DMS 273 (cell line): ENCODE measurements at regions not wholly inside any gene's neighbourhood (a gene's known extent, or its start where the extent isn't known, plus 50 kb on each side); places are given as distances from the start of the nearest gene placed in this dataset.

Experiments used
- DNase-seq: peaks from one replicate; lab custom pipeline; 2025; ENCODE audit not compliant: unreplicated experiment; lab: John Stamatoyannopoulos, UW

- DNase-seq = no peak
Measured at GRCh38 chr9:107650321-107650720, 160.8 kb upstream of the KLF4 start.

DNA sequence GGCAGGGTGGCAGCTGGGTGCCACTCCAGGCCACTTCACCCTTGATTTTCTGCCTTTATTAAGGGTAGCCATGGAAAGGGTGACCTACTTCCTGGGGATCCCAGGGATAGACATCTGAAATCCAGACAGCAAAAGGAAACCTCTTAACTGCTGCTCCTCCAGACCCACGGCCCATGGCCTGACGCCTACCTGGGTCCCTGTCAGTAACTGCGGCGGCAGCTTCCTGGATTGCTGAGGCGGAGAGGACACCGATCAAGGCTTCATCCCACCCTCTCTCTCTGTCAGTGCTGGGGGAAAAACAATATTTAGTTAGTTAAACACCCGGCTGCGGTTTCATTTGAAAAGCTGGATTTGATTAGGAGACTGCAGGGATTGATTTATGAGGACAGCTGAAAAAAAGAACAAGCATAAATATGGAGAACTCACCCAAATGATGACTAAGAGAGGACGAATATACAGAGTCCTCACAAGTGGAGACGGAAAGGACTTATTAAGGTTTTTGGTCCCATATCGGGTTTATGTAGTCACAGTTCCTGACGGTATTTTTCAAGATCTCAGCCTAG lies 158.7 kb upstream of the KLF4 start:
- DNase-seq = no peak

DNA sequence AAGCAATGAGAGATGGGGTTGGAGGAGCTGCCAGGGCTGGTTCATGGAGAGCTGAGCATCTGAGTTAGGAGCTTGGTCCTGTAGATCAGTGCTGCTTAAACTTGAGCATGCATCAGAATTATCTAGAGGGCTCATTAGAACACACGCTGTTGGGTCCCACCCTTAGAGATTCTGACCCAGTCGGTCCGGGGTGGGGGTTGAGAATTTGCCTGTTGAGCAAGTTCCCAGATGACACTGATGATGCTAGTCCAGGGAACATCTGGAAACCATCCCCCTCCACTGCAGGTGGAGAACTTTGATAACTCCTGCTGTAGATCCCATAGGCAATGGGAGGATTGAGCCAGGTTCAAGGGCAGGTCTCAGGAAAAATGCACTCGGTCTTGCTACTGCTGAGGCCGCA lies 158.0 kb upstream of the KLF4 start:
- DNase-seq = no peak

- DNase-seq = no peak
Measured at GRCh38 chr9:107647141-107647540, 157.6 kb upstream of the KLF4 start.

GRCh38 chr9:107645464-107645833 lies 155.9 kb upstream of the KLF4 start:
- no peak for DNase-seq

DNA sequence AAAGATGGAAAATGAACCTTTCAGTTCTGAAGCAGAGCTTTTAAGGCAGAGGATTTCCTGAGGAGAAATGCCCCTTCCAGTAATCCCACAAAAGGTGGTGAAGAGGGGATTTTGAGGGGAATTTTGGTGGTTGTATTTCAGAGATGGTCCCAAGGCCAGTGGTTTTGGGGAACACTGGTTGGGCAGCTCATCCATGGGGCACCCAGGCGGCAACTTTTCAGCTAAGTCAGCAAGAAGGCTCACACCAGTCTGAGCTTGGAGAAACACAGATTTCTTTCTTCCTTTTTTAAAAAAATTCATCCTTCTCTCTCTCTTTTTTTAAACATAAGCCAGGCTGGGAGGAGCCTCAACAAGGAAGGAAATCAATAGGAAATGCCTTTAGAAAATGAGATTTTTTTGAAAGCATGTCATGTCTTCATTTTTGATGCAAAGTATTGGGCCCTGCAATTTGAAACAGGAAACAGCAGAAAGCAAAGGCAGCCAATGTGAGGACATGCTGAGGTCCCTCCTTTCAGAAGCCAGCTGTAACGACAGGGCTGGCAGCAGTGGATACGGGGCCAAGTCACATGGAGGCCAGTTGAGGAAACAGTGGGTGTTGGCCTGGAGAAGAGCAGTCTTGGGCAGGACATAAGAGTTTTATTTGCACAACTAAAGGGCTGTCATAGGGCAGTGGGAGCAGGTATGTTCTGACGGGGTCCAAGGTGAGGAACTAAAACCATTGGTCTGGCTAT lies 155.3 kb upstream of the KLF4 start:
- no peak for DNase-seq

DNA sequence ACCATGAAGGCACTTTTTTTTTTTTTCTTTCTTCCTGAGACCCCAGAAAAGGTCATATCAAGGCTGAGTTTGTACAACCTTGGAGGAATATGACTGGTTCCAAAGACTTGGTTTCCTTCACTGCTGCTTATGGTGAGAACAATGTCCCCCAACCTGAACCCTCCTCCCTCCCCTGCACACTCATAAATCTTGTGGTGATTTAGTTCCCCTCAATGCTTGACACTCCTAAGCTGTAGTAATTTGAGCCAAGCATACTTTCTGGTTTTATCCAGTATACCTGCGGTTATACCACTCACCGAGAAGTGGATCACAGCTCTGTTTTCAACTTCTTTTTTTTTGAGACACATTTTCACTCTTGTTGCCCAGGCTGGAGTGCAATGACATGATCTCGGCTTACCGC lies 149.9 kb upstream of the KLF4 start:
- no peak for DNase-seq

GRCh38 chr9:107638521-107639310 lies 149.1 kb upstream of the KLF4 start:
- peak; percentile 49 for DNase-seq

DNA sequence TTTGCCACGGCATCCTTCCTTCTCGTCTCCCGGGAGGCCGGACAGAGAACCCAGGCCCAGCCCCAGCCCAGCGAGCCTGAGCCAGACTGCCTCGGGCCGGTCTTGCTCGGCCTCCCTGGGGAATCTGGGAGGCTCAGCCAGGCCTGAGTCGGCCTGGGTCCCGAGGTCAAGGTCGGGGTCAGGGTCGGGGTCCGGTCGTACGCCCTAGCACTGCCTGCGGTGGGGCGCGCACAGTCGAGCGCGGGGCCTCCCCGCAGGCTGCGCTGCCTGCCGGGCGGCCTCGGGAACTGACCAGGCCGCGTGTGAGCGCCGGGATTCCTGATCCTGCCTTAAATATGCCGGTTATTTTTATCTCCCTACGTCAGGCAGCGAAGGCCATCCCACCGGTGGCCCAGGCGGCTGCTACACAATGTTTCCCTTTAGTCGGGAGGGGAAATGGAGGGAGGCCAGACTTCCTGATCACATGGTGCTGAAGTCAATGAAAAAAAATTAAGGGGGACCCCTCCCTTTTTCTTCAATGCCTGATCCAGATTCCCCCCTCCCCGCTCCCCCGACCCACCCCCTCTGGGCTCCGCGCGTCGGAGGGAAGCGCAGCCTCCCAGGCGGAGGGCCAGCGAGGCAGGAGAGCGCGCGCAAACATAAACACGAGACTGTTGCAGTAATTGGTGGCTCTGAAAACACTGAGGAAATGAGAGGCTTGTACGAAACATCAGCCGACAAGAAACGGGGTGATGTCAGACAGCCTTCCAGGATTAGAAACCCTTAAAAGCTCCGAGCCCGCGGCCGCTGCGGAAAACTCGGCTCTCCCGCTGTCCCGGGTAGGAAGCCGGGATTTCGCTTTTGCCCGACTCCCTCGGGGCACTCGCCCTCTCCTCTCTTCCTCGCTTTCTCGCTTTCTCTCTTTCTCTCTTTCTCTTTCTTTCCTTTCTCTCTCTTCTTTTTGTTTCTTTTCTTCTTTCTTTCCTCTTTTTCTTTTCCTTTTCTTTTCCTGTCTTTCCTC lies 148.2 kb upstream of the KLF4 start:
- peak; percentile 73 for DNase-seq

GRCh38 chr9:107636571-107637381 lies 147.2 kb upstream of the KLF4 start:
- DNase-seq = no peak

- no peak for DNase-seq
Measured at GRCh38 chr9:107635803-107636174, 146.2 kb upstream of the KLF4 start.

DNA sequence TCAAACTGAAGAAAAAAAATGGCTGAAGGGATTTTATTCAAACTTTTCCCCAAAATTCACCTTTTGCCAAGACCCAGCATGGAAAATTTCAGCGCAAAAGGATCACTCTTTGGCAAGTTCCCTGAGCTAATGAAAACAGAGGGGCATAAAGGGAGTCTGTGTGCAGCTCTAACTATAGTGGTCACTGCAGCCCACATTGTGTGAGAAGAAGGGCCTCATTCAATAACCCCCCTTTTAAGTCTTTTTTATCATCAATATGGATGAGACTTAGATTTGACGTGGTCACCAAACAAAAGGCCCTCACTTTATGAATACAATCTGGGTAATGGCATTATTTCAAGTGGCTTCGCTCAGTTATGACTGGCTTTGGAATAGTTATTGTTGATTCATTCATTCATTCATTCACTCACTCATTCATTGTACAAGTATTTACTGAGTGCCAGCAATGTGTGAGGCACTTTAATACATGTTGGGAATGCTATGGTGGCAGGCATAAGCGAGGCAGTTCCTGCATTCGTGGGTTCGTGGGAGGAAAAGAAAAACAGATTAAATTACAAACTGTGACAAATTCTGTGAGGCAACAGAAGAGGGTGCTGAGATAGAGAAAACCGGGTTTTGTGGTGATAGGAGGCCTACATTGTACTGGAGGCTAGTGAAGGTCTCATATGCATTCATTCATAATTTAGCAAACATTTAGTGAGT lies 145.7 kb upstream of the KLF4 start:
- DNase-seq = no peak

DNA sequence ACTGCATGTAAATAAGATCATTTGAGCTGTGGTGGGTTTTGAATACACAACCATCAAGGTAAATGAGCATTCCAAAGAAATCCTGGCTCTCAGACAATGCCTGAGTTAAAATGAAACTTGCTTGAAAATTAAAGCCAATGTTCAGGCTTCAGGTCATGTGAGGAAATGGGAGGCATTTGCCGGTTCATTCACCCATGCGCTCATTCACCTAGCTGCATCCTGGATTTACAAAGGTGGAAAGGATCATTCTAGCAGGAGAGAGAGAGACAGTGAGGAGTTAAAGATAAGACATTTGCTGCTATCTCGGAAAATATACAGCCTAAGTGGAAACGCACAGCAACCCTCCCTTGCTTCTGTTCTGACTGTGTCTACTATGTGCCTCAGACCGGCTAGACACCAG lies 143.8 kb upstream of the KLF4 start:
- no peak for DNase-seq

DNA sequence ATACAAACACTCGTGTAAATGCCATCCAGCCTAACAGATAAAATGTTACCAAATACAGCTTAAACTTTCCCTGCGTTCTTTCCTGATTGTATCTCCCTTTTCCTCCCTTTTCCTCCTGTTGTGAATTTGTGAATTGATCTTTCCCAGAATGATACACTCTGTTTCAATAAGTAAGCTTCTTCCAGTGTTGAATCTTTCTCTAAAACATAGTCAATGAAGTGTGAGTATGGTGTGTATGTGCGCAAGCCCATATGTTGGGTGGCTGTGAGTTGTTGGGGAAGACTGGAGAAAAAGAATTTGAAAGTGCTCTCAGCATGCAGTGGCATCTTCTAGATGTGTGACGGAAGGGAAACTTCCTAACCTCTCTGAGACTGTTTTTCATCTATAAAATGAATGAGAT lies 143.1 kb upstream of the KLF4 start:
- no peak for DNase-seq

DNA sequence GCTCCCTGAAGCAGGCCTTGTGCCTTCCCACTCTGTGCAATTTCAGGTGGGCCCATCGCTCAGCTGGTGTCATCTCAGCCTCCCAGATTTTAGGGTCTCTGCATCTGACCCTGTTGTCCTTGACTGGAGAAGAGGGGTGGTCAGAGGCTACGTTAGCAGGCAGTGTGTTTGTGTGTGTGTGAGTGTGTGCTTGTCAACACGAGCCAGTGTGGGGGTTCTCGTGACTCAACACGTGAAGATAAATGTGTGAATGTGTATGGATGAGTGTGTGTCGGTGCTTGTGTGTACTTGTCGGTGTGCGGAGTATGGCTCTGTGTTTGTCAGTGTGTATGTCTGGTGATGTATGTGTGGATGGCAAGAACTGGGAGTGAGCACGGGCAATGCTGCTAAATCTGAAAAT lies 142.6 kb upstream of the KLF4 start:
- no peak for DNase-seq

- DNase-seq = no peak
Measured at GRCh38 chr9:107631788-107632187, 142.2 kb upstream of the KLF4 start.

DNA sequence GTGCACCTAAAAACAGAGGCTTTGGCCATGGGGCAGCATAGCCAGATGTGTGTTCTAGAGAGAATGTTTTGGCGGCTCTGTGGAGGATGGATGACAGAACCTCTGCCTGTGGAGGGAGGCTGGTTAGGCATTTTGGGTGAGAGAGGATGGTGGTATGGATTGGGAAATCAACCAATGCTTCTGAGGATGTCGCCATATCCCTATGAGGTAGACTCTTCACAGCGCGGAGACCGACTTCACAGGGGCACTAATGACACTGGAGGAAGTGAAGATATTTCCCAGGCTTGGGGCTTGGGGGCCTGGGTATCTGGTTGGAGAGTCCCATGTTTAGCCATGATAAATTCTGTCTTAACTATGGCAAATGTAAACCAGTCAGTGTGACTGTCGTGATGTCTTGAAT lies 140.6 kb upstream of the KLF4 start:
- no peak for DNase-seq

- no peak for DNase-seq
Measured at GRCh38 chr9:107628444-107628843, 138.9 kb upstream of the KLF4 start.

GRCh38 chr9:107627781-107628180 lies 138.2 kb upstream of the KLF4 start:
- DNase-seq = peak; percentile 50

DNA sequence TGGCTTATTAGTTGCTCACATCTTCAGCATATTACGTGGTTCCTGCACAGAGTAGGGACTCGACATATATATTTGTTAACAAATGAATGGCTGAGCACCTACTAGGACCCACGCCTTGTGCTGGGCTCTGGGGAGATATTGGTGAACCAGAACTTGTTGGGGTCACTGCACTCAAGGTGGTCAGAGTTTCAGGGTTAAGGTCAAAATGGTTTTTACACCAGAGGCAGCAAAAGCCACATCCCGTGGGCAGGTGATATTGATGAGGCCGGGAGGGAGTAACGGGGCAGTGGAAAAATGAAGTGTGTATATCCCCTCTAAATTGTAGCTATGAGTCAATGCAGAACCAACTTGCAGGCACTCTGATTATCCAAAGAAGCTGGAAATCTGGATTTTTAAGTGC lies 136.5 kb upstream of the KLF4 start:
- no peak for DNase-seq
